GM21360 (cell line): ENCODE measurements at regions not wholly inside any gene's neighbourhood (a gene's known extent, or its start where the extent isn't known, plus 50 kb on each side); places are given as distances from the start of the nearest gene placed in this dataset.

Experiments
- ATAC-seq: cut with Tn5 transposase; IDR thresholded peaks from one replicate; pipeline ENCODE4 v1.9.1; 2021; ENCODE audit warnings: mild to moderate bottlenecking, moderate library complexity; ENCODE audit not compliant: unreplicated experiment

- ATAC-seq: no peak
Measured at GRCh38 chr5:56359809-56360685, 126.9 kb upstream of the ANKRD55 start.

DNA sequence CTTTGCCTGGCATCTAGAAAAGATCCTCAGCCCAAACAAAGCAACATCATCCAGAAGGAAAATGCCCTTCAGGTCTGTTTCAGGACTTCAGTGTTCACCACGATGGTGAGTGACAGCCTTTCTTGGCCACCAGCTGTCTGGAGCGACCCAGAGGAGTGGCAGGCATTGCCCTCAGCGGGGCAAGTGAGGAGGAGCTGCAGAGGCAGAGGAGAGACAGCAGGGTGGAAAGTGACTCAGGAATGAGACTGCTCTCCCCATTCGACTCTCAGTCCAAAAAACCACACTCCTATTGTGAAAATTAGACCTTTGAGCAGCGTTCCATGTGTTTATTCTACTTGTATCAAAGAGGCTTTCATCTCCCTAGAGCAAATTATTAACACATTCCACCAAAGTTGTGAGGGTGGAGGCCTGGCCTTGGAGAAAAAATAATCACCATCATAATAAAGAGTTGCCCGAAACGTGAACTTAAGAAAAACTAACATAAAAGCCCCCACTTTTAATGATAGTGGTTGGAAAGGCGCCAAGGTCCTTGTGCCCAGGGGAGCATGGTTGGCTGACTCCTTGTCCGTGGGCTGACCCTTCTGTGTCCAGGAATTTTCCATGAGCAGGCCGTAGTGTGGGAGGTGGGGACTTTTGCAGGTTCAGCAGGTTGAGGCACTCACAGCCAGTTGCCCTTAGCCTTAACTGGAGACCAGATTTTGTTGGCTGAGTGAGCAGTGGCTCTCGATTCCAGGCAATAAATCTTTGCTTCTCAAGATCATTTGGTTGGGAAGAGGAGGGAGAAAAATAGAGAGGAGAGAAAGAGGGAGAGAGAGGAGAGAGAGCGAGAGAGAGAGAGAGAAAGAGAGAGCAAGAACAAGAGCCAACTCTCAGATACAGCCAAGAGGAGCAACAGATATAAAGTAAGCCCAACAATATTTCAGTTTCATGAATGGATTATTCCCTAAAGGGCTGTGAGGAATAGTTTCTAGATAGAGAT is 125.9 kb upstream of the ANKRD55 start:
- ATAC-seq: no peak

DNA sequence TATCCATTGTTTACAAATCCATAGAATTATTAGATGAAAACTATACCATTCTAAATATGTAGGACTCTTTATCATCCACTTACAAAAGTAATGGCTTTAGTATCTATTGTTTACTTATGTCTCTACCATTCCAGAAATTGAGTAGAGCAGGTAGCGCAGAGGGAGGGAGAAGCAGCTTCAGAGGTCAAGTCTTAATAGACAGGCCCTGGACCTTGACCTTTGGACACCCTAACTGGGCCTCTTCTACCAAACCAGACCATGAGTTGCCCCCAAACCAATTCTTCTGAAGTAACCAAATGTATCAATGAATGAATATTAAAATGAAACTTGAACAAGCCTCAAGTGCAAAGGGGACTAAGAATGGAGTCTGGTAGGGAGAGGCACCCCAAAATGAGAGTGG is 124.9 kb upstream of the ANKRD55 start:
- ATAC-seq: no peak

- ATAC-seq: no peak
Measured at GRCh38 chr5:56357426-56357825, 124.3 kb upstream of the ANKRD55 start.

DNA sequence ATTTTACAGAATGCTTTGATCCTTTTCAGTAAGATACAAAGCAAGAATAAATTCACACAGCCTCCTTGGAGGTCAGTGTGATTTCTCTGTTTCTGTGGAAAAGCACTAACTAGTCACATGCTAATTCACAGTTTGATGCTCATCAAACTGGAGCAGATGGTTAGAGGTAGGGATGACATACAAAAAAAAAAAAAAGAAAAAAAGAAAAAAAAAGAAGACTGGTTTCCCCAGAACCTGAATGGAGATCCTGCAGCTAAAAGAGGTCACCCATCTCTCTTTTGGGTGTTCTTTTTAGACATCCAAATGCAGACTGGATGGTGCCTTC is 123.7 kb upstream of the ANKRD55 start:
- ATAC-seq: no peak

- no peak for ATAC-seq
Measured at GRCh38 chr5:56356121-56356835, 123.1 kb upstream of the ANKRD55 start.

DNA sequence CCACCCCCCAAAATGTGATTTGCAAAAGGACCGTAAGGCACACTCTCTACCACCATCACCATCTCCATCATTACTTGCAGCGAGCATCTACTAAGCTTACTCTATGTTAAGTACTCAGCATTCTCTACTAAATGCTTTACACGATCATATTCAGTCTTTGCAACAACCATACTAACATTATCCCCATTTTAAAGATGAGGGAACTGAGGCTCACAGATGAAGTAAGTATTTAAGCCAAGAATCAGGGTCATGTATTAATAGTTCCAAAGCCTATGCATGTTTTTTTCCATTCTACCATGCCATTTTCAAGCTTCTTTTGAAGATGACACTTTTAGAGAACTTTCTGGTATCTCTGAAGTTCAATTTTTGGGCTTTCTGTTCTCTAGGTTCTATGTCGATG is 121.7 kb upstream of the ANKRD55 start:
- ATAC-seq: no peak

GRCh38 chr5:56352808-56353590 is 119.9 kb upstream of the ANKRD55 start:
- ATAC-seq: no peak

GRCh38 chr5:56350597-56351170 is 117.6 kb upstream of the ANKRD55 start:
- no peak for ATAC-seq

DNA sequence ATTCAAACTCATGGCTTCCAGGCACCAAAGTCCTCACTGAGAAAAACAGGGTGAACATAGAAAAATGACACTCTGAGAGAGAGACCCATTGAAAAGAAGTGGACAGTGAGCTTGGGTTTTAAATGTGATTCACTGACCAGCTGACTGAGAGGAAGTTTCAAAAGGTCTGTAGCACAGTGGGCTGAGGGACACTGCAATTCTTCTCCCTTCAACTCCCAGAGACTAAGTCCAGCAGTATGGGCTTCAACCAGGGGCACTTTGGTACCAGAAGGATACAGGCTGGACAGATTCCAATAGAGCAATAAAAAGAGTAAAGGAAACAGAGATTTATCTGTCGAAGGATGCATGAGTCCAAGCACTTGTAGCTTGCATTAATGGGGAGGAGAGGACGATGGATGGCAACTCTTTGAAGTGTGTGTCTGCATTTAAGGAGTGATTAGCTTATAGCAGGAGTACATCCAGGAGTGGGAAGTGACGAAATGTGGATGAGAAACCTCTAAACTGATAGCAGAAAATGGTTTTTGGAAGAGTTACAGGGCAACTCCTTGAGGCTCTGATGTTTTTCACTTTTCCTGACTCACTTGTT is 117.0 kb upstream of the ANKRD55 start:
- no peak for ATAC-seq

GRCh38 chr5:56349461-56349860 is 116.3 kb upstream of the ANKRD55 start:
- ATAC-seq: no peak

GRCh38 chr5:56346741-56347535 is 113.8 kb upstream of the ANKRD55 start:
- ATAC-seq: no peak

DNA sequence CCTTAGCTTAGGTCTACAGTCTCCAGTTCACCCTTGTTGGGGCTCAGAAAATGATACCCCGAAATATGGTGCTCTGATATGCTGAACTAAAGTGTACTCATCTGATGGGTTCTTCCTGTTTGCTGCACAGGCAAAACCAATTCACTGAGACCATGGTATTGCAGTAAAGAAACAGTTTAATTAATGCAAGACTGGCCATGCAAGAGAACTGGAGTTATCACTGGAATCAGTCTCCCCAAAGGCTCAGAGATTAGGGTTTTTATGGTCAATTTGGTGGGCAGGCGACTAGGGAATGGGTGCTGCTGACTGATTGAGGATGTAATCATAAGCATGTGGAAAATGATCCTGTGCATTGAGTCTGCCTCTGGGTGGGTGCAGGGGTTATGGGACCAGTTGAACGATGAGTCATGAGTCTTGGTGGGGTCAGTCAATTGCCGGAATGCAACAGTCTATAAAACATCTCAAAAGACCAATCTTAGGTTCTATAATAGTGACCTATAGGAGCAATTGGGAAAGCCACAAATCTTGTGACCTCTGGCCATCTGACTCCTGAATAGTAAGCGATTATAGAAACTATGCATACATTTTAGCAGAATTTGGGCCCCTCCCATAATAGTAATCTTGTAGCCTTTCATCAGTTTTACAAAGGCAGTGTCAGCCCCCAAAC is 113.0 kb upstream of the ANKRD55 start:
- ATAC-seq: no peak

- ATAC-seq: no peak
Measured at GRCh38 chr5:56345352-56345751, 112.2 kb upstream of the ANKRD55 start.

DNA sequence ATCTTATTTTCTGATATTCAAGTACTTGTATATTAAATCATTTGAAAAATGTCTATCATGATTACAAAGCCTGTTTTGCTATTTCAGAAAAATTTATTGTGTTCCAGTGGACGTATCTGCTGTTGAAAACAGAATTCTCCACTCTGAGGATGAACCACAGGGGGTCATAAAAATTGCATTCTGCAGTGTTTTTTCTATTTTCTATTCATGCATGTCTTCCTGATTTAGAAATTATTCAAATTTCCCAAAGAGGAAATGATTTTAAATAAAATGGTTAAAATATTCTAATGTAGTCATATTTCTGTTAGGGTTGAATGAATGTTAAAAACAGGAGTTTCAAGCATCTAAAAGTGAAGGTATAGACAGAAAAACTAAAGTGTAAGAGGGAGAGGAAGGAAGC is 111.5 kb upstream of the ANKRD55 start:
- no peak for ATAC-seq

- ATAC-seq: no peak
Measured at GRCh38 chr5:56343988-56344387, 110.9 kb upstream of the ANKRD55 start.

DNA sequence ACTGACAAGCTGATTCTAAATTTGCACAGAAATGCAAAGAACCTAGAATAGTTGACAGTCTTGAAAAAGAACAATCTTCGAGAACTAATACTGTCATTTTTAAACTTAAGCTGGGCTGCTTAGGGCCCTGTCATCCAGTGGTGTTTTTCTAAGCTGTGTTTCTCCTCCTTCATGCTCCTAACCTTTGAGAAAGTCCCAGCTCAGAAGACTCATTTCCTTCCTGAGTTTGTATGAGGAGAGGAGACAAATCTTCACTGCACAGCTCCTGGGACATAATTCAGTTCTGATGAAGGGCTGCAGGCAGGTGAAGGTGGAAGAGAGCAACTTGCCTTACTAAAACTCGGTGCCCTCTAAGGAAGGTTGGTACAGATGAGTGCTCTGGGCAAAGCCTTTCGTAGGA is 109.5 kb upstream of the ANKRD55 start:
- no peak for ATAC-seq

DNA sequence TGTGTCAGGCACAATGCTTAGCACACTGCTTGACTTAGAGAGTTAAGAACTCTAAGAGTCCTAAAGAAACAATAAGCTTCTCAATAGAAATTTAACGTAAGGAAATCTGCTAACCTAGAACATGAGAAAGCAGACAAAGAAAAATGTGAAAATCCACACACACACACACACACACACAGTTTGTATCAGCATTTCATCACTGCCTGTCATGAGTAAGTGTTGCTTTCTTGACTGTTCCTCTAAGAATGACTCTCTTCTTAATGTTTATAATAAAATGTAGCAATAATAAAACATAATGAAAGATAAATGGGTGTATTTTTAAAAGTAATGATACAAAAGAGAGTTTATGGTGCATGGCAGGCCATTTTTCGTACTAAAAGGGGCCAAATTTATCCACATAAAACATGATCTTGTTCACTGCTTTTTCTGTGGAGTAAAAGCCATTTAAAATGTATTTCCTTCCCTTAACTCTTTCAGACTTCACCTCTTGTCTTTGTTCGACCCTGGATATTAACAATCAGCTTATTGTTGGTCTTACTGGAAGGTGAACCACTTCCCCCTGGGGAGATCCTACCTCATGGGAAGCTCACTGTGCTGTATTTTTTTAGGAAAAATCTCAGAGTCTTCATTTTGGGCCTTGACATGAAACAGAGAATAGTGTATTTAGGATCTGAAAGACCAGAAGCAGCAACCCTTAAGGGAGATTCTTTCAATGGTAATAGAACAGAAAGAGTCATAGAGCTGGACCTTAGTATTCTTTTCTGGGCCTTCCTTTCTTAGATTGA is 107.3 kb upstream of the ANKRD55 start:
- no peak for ATAC-seq
